HUES48 (cell line): ENCODE measurements at regions not wholly inside any gene's neighbourhood (a gene's known extent, or its start where the extent isn't known, plus 50 kb on each side); places are given as distances from the start of the nearest gene placed in this dataset.

ENCODE experiments used
- H3K27ac ChIP-seq: one replicate; pipeline ENCODE4 v1.7.0; 2013; ENCODE audit warnings: low read depth, low read length, inconsistent platforms
- H3K27me3 ChIP-seq: 2 replicates; pipeline ENCODE4 v1.6.1; 2013; ENCODE audit warnings: mild to moderate bottlenecking, low read length; ENCODE audit not compliant: control insufficient read depth, insufficient read depth
- H3K36me3 ChIP-seq: 2 replicates; pipeline ENCODE4 v1.6.1; 2013; ENCODE audit warnings: low read length; ENCODE audit not compliant: control insufficient read depth, insufficient read depth
- H3K4me1 ChIP-seq: 2 replicates; pipeline ENCODE4 v1.6.1; 2013; ENCODE audit warnings: mild to moderate bottlenecking, low read length; ENCODE audit not compliant: control insufficient read depth, insufficient read depth
- H3K4me3 ChIP-seq: 2 replicates; pipeline ENCODE4 v1.5.1; 2013; ENCODE audit warnings: mild to moderate bottlenecking, low read depth, low read length
- H3K9ac ChIP-seq: 2 replicates; pipeline ENCODE4 v1.6.1; 2013; ENCODE audit warnings: mild to moderate bottlenecking, low read depth, low read length, moderate library complexity
- H3K9me3 ChIP-seq: 2 replicates; pipeline ENCODE4 v1.6.1; 2013; ENCODE audit warnings: low read length; ENCODE audit not compliant: control insufficient read depth, insufficient read depth

DNA sequence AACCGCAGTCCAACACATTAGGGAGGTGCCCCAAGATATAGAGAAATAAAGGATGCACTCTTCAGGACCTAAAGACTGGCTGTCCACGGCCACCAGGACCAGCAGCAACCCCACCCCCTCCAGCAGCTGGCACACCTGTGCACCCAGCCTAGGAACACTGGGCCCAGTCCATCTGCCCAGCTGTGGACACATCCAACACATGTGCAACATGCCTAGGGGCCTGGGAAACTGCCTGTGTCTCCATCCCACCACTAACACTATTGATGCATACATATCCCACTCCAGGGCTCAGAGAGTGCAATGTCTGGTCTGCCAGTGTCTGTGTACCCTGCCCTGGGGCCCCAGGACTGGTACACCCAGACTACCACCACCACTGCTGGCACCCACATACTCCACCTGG is 1781.3 kb downstream of the MAT2B start:
- H3K4me3 ChIP-seq: no peak overlapping the region
- H3K27ac ChIP-seq: no peak overlapping the region
- H3K9me3 ChIP-seq: no peaks in the 10 kb centered on the region
- H3K36me3 ChIP-seq: no peaks in the 10 kb centered on the region
- no peak overlapping the region for H3K9ac ChIP-seq
- peaks cover 4% of the 10 kb centered on the region; the same call in 1 of the 2 replicates for H3K4me1 ChIP-seq
- H3K27me3 ChIP-seq: no peaks in the 10 kb centered on the region

DNA sequence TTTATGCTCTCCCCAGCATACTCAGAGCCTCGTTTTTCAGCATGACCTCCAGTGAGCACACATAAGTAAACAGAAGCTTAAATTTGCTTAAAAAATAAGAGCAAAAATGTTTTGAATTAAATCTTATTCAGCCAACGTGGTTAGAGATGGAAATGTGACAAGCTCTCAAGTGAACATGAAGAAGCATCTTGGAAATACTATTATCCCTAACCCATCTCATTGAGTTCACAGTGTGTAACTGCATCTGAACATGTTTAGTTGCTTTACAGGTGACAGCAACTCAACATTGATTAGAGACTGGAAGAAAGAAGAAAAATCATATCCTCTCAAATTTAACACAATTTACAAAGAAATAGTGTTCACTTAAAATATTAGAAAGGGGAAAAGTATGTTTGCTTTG is 1785.1 kb downstream of the MAT2B start:
- H3K27ac ChIP-seq: no peak overlapping the region
- H3K9me3 ChIP-seq: no peaks in the 10 kb centered on the region
- no peak overlapping the region for H3K9ac ChIP-seq
- H3K36me3 ChIP-seq: no peaks in the 10 kb centered on the region
- no peaks in the 10 kb centered on the region for H3K27me3 ChIP-seq
- no peak overlapping the region for H3K4me3 ChIP-seq
- peaks cover 4% of the 10 kb centered on the region; the same call in 1 of the 2 replicates for H3K4me1 ChIP-seq

DNA sequence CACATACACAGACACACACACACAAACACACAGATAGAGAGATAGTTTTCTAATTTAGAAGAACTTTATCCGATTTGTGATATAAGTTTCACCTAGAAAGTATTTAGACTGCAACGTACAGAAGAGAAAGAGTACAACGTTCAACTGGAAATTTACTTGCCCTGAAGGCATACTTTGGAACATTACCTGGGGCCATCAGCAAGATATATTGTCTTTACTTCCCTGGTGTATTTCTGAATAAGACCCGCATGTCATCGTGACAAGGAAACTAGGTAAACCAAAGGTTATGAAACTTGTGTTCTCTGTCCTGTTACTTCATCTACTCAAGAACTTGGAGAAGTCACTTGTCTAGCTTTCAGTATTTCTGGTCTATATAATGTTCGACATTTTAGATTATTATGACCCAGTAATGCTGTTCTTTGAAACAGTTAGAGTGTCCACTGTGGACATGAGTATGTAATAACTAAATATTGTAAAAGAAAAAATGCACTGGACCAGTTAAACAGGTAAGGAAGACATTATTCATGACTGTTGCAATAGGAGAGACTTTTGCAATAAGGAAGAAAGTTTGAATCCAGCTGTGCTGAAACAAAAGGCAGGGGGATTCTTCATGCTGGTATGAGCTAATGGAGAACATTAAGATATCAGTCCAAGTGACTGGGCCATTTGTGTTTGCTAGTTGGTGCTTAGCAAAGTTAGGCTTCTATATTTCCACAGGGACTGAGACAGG is 1791.1 kb downstream of the MAT2B start:
- Histone ChIP-seq H3K4me3 (no peak overlapping the region), H3K9me3 (peaks cover 10% of the 10 kb centered on the region), H3K27me3 (no peaks in the 10 kb centered on the region), H3K9ac (no peak overlapping the region), H3K27ac (no peak overlapping the region), H3K36me3 (no peaks in the 10 kb centered on the region), H3K4me1 (0 out of 2 replicates have a peak, but pooled peaks cover 13% of the 10 kb centered on the region)

DNA sequence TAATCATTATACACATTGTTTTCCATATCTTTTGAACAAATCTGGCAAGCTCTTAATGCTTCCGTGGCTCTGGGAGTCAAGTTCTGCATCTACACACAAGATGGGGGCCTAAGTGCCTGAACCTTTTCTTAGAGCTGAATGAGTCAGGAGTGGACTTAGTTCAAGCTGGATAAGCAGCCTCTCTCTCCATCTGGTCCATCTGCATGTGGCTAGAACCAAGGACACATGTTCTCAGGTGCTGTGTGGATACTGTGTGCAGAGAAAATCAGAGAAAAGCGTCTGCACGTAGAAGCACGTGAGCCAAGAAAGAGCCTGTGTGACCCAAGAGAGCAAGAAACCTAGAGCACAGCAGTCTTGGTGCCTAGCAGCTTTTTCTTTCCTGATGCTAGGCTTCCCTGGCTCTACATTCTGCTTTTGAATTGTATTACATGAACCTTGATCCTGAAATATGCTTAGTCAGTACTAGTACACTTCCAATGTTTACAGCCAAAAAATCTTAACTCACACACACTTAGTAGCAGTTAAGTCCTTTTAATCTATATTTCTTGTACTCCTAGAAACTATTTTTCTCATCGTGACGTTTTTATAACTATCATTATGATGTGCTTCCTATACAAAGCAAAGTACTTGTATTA is 1798.9 kb downstream of the MAT2B start:
- Histone ChIP-seq H3K36me3 (no peaks in the 10 kb centered on the region), H3K27me3 (no peaks in the 10 kb centered on the region), H3K4me3 (no peak overlapping the region), H3K27ac (no peak overlapping the region), H3K9me3 (peaks cover 13% of the 10 kb centered on the region), H3K4me1 (no peaks in the 10 kb centered on the region), H3K9ac (no peak overlapping the region)

- peaks cover 10% of the 10 kb centered on the region for H3K9me3 ChIP-seq
- H3K36me3 ChIP-seq: no peaks in the 10 kb centered on the region
- H3K27ac ChIP-seq: no peak overlapping the region
- H3K9ac ChIP-seq: no peak overlapping the region
- H3K4me3 ChIP-seq: no peak overlapping the region
- H3K4me1 ChIP-seq: no peaks in the 10 kb centered on the region
- no peaks in the 10 kb centered on the region for H3K27me3 ChIP-seq
Observed at GRCh38 chr5:165305596-165305995, 1800.2 kb downstream of the MAT2B start.

DNA sequence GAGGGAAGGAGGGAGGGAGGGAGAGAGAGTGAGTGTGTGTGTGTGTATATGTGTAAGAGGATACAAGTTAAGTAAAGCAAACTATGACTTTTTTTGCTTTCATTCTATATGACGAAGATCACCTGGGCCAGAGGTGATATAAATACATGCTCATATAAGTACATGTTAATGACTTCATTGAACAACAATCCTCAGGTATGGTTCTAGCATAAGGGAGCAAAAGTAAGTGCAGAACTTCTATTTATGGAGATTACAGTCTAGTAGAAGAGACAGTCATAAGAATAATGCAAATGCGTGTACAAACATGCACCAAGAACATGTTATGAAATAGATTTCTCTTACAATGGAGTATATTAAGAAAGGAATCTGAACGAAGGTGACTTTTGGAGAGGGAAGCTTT is 1804.0 kb downstream of the MAT2B start:
- H3K27me3 ChIP-seq: no peaks in the 10 kb centered on the region
- H3K9me3 ChIP-seq: no peaks in the 10 kb centered on the region
- no peak overlapping the region for H3K27ac ChIP-seq
- no peaks in the 10 kb centered on the region for H3K4me1 ChIP-seq
- no peak overlapping the region for H3K4me3 ChIP-seq
- no peaks in the 10 kb centered on the region for H3K36me3 ChIP-seq
- no peak overlapping the region for H3K9ac ChIP-seq

DNA sequence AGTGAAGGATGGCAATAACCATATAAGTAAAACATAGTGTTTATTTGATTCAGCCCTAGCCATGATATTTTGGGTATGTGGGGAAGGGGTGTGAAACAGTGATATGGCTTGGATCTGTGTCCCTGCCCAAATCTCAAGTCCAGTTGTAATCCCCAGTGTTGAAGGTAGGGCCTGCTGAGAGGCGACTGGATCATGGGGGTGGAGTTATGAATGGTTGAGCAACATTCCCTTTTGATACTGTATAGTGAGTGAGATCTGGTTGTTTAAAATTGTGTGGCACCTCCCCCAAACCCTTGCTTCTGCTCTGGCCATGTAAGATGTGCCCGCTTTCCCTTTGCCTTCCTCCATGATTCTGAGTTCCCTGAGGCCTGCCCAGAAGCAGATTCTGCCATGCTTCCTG is 1804.6 kb downstream of the MAT2B start:
- Histone ChIP-seq H3K9me3 (no peaks in the 10 kb centered on the region), H3K4me3 (no peak overlapping the region), H3K36me3 (no peaks in the 10 kb centered on the region), H3K27me3 (no peaks in the 10 kb centered on the region), H3K9ac (no peak overlapping the region), H3K4me1 (no peaks in the 10 kb centered on the region), H3K27ac (no peak overlapping the region)

- Histone ChIP-seq H3K4me1 (no peaks in the 10 kb centered on the region), H3K9me3 (peaks cover 21% of the 10 kb centered on the region), H3K36me3 (no peaks in the 10 kb centered on the region), H3K4me3 (no peak overlapping the region), H3K27ac (no peak overlapping the region), H3K27me3 (no peaks in the 10 kb centered on the region), H3K9ac (no peak overlapping the region)
Observed at GRCh38 chr5:165321912-165322311, 1816.5 kb downstream of the MAT2B start.

DNA sequence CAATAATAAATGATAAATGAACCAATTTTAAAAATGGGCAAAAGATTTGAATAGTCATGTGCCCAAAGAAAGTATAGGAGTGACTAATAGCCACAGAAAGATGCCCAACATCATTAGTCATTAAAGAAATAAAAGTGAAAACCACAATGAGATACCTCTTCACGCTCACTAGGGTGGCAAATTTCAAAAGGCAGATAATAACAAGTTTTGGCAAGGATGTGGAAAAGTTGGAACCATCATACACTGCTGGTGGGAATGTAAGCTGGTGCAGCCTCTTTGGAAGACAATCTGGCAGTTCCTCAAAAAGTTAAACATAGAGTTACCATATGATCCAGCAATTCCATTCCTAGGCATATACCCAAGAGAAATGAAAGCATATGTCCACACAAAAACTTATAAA is 1819.8 kb downstream of the MAT2B start:
- Histone ChIP-seq H3K4me1 (peaks cover 13% of the 10 kb centered on the region), H3K4me3 (no peak overlapping the region), H3K9me3 (no peaks in the 10 kb centered on the region), H3K27me3 (no peaks in the 10 kb centered on the region), H3K36me3 (no peaks in the 10 kb centered on the region), H3K27ac (no peak overlapping the region), H3K9ac (no peak overlapping the region)

DNA sequence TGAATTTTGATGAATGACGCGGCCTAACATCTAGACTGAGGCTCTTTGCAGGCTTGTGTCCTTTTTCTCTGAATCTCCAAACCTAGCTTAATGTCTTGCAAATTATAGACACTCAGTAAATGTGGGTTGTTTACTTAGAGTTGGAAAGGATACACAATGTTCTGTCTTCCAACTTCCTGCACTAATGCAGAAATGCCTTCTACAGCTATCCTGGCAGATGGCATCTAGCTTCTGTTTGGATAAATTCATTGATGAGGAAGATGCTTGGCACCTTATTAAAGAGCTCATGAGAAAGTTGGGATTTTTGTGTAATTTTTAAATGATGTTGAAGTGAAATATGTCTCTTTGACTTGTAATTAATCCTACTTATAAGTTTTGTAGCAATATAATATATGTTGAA is 1822.2 kb downstream of the MAT2B start:
- Histone ChIP-seq H3K9ac (no peak overlapping the region), H3K27ac (no peak overlapping the region), H3K9me3 (no peaks in the 10 kb centered on the region), H3K4me1 (peaks cover 13% of the 10 kb centered on the region), H3K36me3 (no peaks in the 10 kb centered on the region), H3K4me3 (no peak overlapping the region), H3K27me3 (no peaks in the 10 kb centered on the region)

DNA sequence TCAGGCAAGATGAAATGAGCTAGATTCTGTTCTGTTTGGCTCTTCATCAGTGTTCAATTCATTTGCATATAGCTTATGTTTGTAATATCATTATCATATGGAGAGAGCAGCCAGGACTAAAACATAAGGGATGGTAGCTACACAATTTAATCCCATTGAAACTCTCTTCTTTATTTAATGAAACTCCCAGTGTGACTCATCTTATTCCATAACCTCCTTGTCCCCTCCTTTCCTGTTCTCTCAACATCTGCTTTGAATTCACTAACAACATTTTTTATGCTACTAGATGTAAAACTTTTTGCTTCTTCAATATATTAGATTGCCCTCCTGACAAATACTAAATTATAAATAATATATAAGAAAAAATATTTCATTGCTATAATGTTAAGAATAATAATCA is 1823.4 kb downstream of the MAT2B start:
- Histone ChIP-seq H3K9me3 (no peaks in the 10 kb centered on the region), H3K27ac (no peak overlapping the region), H3K4me1 (peaks cover 13% of the 10 kb centered on the region), H3K36me3 (no peaks in the 10 kb centered on the region), H3K4me3 (no peak overlapping the region), H3K9ac (no peak overlapping the region), H3K27me3 (no peaks in the 10 kb centered on the region)
